Cardiac septum (tissue), 1 donor: ENCODE measurements at regions not wholly inside any gene's neighbourhood (a gene's known extent, or its start where the extent isn't known, plus 50 kb on each side); places are given as distances from the start of the nearest gene placed in this dataset.
"Not testable (repeated sequence)": the region's sequence is repeated elsewhere in the genome, so short reads cannot be mapped to it uniquely, and the experiment has no call there.

ENCODE experiments used
- DNase-seq: peaks from one replicate; pipeline ENCODE4 v3.0.0-alpha.2; 2020; ENCODE audit warnings: low spot score
- intact Hi-C: fragments of 100-400 bp; cut with DNase I; formaldehyde crosslinking; loops from one replicate; pipeline ENCODE4 v1.14.0; 2022
- donor health status: DM: no; HTN: no; CAD: no.

- DNase-seq = no peak
- intact Hi-C loops = no loop called here
Observed at GRCh38 chr4:71081192-71081591, 87.7 kb downstream of the DCK start.

- intact Hi-C loops = loop anchor here (2.0 kb wide), 1 partner anchor 19 kb away; no protein-coding TSS in a partner anchor
- DNase-seq = no peak
Observed at GRCh38 chr4:71093745-71094144, 100.3 kb downstream of the DCK start.

- intact Hi-C loops = loop anchor here (2.0 kb wide), 1 partner anchor 19 kb away; no protein-coding TSS in a partner anchor
- DNase-seq = no peak
Observed at GRCh38 chr4:71094201-71094600, 100.8 kb downstream of the DCK start.

DNA sequence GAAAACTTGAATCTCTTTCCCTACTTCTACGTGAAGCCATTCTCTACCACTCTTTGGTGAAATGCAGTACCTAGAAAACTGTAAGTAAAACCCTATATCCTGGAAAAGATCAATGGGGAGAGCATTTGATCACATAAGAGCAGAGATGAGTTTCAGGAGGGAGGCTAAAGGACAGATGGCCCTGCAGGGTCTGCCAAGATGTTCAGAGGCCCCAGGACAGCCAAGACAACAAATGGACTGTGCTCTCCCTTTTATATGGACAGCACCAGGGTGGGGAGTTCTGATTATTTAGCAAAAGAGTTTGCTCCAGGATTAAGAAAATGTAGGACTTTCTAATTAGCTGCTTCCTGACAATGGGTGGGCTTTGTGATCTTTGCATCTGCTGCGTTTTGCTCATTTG, 101.7 kb downstream of the DCK start:
- no peak for DNase-seq
- intact Hi-C loops = loop anchor here (2.0 kb wide), 1 partner anchor 20 kb away; no protein-coding TSS in a partner anchor

- intact Hi-C loops = loop anchor here (2.0 kb wide), 1 partner anchor 21 kb away; no protein-coding TSS in a partner anchor
- DNase-seq = no peak
Observed at GRCh38 chr4:71095545-71095944, 102.1 kb downstream of the DCK start.

DNA sequence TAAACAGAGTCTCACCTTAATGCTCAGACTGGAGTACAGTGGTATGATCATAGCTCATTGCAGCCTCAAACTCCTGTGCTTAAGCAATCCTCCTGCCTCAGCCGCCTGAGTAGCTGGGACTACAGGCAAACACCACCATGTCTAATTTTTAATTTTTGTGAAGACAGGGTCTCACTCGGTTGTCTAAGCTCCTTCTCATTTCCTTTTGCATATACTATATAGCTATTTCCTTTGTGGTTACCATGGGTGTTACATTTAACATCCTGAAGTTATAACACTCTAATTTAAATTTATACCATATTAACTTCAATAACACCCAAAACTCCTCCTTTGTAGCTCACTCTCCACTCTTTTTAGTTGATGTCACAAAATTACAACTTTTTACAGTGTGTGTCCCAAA, 114.3 kb downstream of the DCK start:
- intact Hi-C loops = no loop called here
- no peak for DNase-seq

- intact Hi-C loops = no loop called here
- no peak for DNase-seq
Observed at GRCh38 chr4:71110499-71110898, 117.0 kb downstream of the DCK start.

- intact Hi-C loops = not testable (repeated sequence)
Observed at GRCh38 chr4:71111133-71111532, 117.7 kb downstream of the DCK start.

DNA sequence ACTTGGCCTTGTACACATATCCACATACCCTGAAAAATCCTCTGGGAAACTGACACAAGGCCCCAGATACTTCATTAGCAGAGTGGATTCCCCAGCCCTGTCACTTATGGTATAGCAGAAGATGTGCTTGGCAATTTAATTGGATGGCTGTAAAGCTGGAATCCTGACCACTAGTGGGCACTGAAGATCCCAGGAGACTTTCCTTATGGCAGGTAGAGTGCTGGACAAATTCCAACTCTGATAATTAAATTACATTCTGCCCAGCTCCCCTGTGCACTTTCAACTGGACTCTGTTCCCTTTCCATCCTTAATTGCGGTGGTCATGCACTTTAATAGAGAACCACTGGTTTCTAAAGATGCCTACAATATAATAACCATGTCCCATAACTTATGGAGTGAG, 119.8 kb downstream of the DCK start:
- DNase-seq = no peak
- intact Hi-C loops = no loop called here

More at GRCh38 chr4:71111133-71111532, 117.7 kb downstream of the DCK start:
- DNase-seq = not testable (repeated sequence)

DNA sequence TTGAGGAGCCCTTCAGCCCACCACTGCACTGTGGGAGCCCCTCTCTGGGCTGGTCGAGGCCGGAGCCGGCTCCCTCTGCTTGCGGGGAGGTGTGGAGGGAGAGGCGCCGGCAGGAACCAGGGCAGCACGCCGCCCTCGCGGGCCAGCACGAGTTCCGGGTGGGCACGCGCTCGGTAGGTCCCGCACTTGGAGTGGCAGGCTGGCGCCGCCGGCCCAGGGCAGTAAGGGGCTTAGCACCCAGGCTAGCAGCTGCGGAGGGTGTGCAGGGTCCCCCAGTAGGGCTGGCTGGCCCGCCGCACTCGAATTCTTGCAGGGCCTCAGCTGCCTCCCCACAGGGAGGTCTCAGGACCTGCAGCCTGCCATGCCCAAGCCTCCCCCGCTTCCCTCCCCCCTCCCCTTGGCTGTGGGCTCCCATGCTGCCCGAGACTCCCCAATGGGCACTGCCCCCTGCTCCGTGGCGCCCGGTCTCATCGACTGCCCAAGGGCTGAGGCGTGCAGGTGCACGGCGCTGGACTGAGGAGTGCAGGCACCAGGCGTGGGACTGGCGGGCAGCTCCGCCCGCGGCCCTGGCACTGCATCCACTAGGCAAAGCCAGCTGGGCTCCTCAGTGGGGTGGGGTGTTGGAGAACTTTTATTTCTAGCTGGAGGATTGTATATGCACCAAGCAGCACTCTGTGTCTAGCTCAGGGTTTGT, 127.5 kb downstream of the DCK start:
- intact Hi-C loops = no loop called here
- no peak for DNase-seq

DNA sequence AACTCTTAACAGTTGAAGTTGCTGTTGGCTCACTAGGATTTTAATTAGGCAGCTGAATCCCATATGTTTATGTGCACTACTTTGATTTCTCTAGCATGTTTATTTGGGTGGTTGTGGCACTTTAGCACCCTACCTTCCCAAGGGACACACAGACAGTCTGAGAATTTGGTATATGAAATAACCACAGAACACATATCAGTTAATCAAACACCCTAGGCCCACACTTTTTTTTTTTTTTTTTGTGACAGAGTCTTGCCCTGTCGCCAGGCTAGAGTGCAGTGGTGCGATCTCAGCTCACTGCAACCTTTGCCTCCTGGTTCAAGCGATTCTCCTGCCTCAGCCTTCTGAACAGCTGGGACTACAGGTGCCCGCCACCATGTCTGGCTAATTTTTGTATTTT, 130.5 kb downstream of the DCK start:
- intact Hi-C loops = no loop called here
- DNase-seq = no peak

DNA sequence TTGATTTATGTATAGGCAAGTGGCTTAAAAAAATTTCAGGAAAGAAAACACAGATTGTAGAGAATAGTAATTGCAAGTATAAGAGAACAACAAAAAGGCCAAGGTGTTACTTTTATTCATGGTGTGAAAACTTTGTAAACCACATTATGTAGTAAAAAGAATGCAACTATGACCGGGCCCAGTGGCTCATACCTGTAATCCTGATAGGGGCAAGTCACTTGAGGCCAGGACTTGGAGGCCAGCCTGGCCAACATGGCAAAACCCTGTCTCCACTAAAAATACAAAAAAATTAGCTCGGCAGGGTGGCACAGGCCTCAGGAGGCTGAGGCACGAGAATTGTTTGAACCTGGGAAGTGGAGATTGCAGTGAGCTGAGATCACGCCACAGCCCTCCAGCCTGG, 131.7 kb downstream of the DCK start:
- intact Hi-C loops = no loop called here

DNA sequence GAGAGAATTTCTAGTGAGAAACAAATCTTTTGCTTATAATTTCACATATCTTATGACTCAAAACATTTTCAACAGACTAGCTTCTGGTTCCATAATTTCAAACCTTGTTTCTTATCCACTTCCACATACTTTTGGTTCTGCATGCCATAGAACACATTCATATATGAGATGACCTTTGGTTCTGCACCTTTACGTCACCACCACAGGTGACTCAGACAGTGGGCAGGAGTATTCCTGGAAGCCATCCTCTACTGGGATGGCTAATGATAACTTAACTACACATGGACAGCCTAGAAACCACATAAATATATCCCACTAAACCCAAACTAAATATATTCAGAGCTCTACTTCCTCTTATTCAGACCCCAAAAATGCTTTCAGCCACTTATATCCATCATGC, 133.3 kb downstream of the DCK start:
- intact Hi-C loops = no loop called here
- DNase-seq = no peak

More for the DNA sequence above, 131.7 kb downstream of the DCK start:
- DNase-seq = no peak

- intact Hi-C loops = no loop called here
- no peak for DNase-seq
Observed at GRCh38 chr4:71130827-71131603, 137.6 kb downstream of the DCK start.

- DNase-seq = no peak
- intact Hi-C loops = no loop called here
Observed at GRCh38 chr4:71132486-71132885, 139.0 kb downstream of the DCK start.

- intact Hi-C loops = no loop called here
- no peak for DNase-seq
Observed at GRCh38 chr4:71133491-71133890, 140.0 kb downstream of the DCK start.

- no peak for DNase-seq
- intact Hi-C loops = no loop called here
Observed at GRCh38 chr4:71136071-71136470, 142.6 kb downstream of the DCK start.

DNA sequence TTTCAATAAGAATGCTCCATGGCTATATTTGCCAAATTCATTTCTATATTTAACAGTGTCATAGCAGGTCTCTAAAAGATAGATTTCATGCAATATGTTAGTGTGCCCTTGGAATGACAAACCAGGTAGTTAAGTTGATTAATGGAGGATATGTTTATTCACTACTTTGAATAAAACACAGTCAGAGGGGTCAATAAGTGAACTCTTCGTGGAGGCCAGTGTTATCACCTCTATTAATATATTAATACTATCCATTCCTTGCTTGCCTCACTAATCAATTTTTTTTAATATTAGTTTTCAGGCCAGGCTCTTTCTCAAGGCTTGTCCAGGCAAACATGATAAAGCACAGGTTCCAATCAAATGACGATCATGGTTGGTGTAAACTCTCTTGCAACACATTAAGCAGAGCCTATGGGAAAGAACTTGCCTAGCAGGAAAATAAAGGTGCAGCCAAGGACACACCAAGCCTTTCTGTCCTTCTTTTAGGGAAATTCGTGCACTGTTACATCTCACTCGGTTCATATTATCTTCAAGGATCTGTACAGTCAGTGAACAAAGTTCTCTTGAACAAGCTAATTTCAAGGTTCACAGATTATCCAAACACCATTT, 144.7 kb downstream of the DCK start:
- intact Hi-C loops = no loop called here
- DNase-seq = no peak

GRCh38 chr4:71140563-71140962, 147.1 kb downstream of the DCK start:
- DNase-seq = no peak
- intact Hi-C loops = no loop called here

GRCh38 chr4:71141125-71141524, 147.7 kb downstream of the DCK start:
- no peak for DNase-seq
- intact Hi-C loops = no loop called here

- no peak for DNase-seq
- intact Hi-C loops = no loop called here
Observed at GRCh38 chr4:71147261-71147660, 153.8 kb downstream of the DCK start.
